ENCODE measurements at regions not wholly inside any gene's neighbourhood (a gene's known extent, or its start where the extent isn't known, plus 50 kb on each side); places are given as distances from the start of the nearest gene placed in this dataset.

DNA sequence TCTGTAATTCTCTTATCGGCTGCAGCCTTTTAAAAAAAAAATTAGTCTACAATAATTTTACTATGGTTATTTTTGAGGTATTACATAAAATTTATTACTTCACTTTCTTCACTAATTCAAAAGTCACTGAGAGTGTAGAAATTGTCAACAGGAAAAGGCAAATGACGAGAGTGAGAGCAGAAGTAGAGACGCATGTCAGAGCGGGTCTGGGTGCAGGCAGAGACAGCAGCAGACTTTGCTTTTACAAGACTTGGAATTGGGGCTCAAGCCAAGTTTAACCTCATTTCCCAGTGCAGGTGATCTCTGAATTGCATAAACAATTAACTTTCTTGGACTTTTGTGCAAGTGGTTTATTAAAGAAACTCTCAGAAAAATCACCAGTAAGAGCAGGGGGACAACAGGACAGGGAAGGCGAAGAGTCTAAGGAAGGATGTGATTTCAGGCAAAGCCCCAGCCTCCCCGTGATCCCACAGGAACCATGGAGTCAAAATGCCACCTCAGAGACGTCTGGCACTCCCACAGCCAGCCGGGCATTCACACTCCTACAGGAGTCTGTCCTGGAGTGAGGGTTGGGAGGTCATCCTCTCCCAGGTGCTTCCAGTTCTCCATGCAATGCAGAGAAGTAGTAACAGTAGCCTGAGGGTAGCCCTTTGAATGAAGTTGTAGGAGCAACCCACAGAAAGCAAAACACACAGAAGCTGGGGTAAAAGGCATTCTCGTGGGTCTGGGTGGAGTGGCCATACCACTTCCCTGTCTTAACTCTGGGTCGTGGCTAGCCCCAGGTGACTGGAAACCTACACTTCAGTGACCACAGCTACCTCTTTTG lies 274.0 kb upstream of the TGFBR2 start:
- TF ChIP-seq, protein P1, sequence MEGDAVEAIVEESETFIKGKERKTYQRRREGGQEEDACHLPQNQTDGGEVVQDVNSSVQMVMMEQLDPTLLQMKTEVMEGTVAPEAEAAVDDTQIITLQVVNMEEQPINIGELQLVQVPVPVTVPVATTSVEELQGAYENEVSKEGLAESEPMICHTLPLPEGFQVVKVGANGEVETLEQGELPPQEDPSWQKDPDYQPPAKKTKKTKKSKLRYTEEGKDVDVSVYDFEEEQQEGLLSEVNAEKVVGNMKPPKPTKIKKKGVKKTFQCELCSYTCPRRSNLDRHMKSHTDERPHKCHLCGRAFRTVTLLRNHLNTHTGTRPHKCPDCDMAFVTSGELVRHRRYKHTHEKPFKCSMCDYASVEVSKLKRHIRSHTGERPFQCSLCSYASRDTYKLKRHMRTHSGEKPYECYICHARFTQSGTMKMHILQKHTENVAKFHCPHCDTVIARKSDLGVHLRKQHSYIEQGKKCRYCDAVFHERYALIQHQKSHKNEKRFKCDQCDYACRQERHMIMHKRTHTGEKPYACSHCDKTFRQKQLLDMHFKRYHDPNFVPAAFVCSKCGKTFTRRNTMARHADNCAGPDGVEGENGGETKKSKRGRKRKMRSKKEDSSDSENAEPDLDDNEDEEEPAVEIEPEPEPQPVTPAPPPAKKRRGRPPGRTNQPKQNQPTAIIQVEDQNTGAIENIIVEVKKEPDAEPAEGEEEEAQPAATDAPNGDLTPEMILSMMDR (IDR thresholded peaks at IDR 0.05; ENCODE audit: insufficient read depth, low read length, poor library complexity, severe bottlenecking), result no peak
- TF ChIP-seq EZH2phosphoT487 (conservative IDR thresholded peaks at IDR 0.05; ENCODE audit: low read length), result no peak

All from SU-DHL-6 (cell line).